DND-41 (cell line): ENCODE measurements at regions not wholly inside any gene's neighbourhood (a gene's known extent, or its start where the extent isn't known, plus 50 kb on each side); places are given as distances from the start of the nearest gene placed in this dataset.

Experiments
- ATAC-seq: fragments of 200-7000 bp; cut with Tn5 transposase; 3 replicates; pipeline ENCODE4 v1.9.1; 2021; ENCODE audit warnings: low read depth; ENCODE audit not compliant: insufficient read depth
- DNase-seq: peaks from one replicate; pipeline ENCODE4 v3.0.0-alpha.2; 2020
- H2AFZ ChIP-seq: 2 replicates; pipeline ENCODE4 v1.6.0; 2012; ENCODE audit warnings: low read depth, low read length
- H3K27ac ChIP-seq: 2 replicates; pipeline ENCODE4 v1.5.1; 2012; ENCODE audit warnings: low read length, inconsistent platforms
- H3K27me3 ChIP-seq: fragments of 200-600 bp; sonication (generic); 2 replicates; pipeline ENCODE4 v1.6.0; 2012; ENCODE audit warnings: low read length, mild to moderate bottlenecking, inconsistent platforms; ENCODE audit not compliant: insufficient read depth, poor library complexity
- H3K36me3 ChIP-seq: 2 replicates; pipeline ENCODE4 v1.5.1; 2012; ENCODE audit warnings: low read length, inconsistent platforms; ENCODE audit not compliant: insufficient read depth
- H3K4me1 ChIP-seq: 2 replicates; pipeline ENCODE4 v1.5.1; 2012; ENCODE audit warnings: mild to moderate bottlenecking, low read length; ENCODE audit not compliant: insufficient read depth
- H3K4me2 ChIP-seq: 2 replicates; pipeline ENCODE4 v1.6.0; 2012; ENCODE audit warnings: mild to moderate bottlenecking, moderate library complexity, low read length, inconsistent platforms; ENCODE audit not compliant: insufficient read depth
- H3K4me3 ChIP-seq, 2 experiments: fragments of 200-600 bp in 1 of 2; shearing (Covaris generic) in 1 of 2; 2 replicates each; pipeline ENCODE4 v1.5.1; 2012 to 2016; ENCODE audit warnings: inconsistent platforms in 2 of 2, low read length in 2 of 2, mild to moderate bottlenecking in 2 of 2, low read depth in 1 of 2, moderate library complexity in 1 of 2
- H3K79me2 ChIP-seq: 2 replicates; pipeline ENCODE4 v1.6.0; 2012; ENCODE audit warnings: low read length, inconsistent platforms; ENCODE audit not compliant: insufficient read depth
- H3K9ac ChIP-seq: 2 replicates; pipeline ENCODE4 v1.6.0; 2012; ENCODE audit warnings: low read depth, mild to moderate bottlenecking, inconsistent platforms, low read length, moderate library complexity
- H3K9me3 ChIP-seq: 2 replicates; pipeline ENCODE4 v1.5.1; 2012; ENCODE audit warnings: low read length, moderate library complexity, mild to moderate bottlenecking, inconsistent platforms; ENCODE audit not compliant: insufficient read depth, severe bottlenecking
- H4K20me1 ChIP-seq: 2 replicates; pipeline ENCODE4 v1.6.0; 2012; ENCODE audit warnings: low read length; ENCODE audit not compliant: insufficient read depth
- CTCF ChIP-seq: IDR thresholded peaks from 2 replicates; pipeline ENCODE4 v1.5.1; 2012; ENCODE audit warnings: borderline replicate concordance, low read length, moderate library complexity, mild to moderate bottlenecking; ENCODE audit not compliant: poor library complexity, severe bottlenecking; ENCODE audit errors: extremely low read depth
- EZH2 ChIP-seq: IDR thresholded peaks from 3 replicates; pipeline ENCODE4 v1.6.1; 2012; ENCODE audit warnings: borderline replicate concordance, low read depth, mild to moderate bottlenecking, moderate library complexity, low read length, inconsistent platforms; ENCODE audit not compliant: severe bottlenecking

GRCh38 chr4:15130441-15130840 lies 128.2 kb downstream of the CPEB2 start:
- Histone ChIP-seq H3K9ac (no peak overlapping the region), H3K4me3 (no peak overlapping the region), H3K9me3 (no peaks in the 10 kb centered on the region), H3K4me2 (no peak overlapping the region), H3K27me3 (peaks cover 3% of the 10 kb centered on the region), H2AFZ (no peak overlapping the region), H4K20me1 (no peaks in the 10 kb centered on the region), H3K79me2 (no peaks in the 10 kb centered on the region), H3K36me3 (no peaks in the 10 kb centered on the region), H3K27ac (no peak overlapping the region), H3K4me1 (no peaks in the 10 kb centered on the region)
- ATAC-seq (no peak), DNase-seq (no peak)
- TF ChIP-seq EZH2 (no peak), CTCF (no peak)

GRCh38 chr4:15131551-15131950 lies 129.3 kb downstream of the CPEB2 start:
- no peaks in the 10 kb centered on the region for H3K4me1 ChIP-seq
- H2AFZ ChIP-seq, result no peak overlapping the region
- H3K27me3 ChIP-seq, result no peaks in the 10 kb centered on the region
- no peaks in the 10 kb centered on the region for H3K9me3 ChIP-seq
- H3K79me2 ChIP-seq, result no peaks in the 10 kb centered on the region
- DNase-seq, result no peak
- H3K9ac ChIP-seq, result no peak overlapping the region
- no peak overlapping the region for H3K4me3 ChIP-seq
- H3K27ac ChIP-seq, result no peak overlapping the region
- no peaks in the 10 kb centered on the region for H4K20me1 ChIP-seq
- no peaks in the 10 kb centered on the region for H3K36me3 ChIP-seq
- no peak for TF ChIP-seq EZH2
- no peak for TF ChIP-seq CTCF
- no peak for ATAC-seq
- H3K4me2 ChIP-seq, result no peak overlapping the region

- H4K20me1 ChIP-seq, result no peaks in the 10 kb centered on the region
- no peak overlapping the region for H3K27ac ChIP-seq
- no peak overlapping the region for H3K4me3 ChIP-seq
- H3K9ac ChIP-seq, result no peak overlapping the region
- ATAC-seq (no peak), DNase-seq (no peak)
- H3K36me3 ChIP-seq, result no peaks in the 10 kb centered on the region
- no peak for TF ChIP-seq CTCF
- no peak for TF ChIP-seq EZH2
- H3K79me2 ChIP-seq, result no peaks in the 10 kb centered on the region
- no peaks in the 10 kb centered on the region for H3K9me3 ChIP-seq
- H3K4me1 ChIP-seq, result no peaks in the 10 kb centered on the region
- H3K27me3 ChIP-seq, result no peaks in the 10 kb centered on the region
- no peak overlapping the region for H2AFZ ChIP-seq
- no peak overlapping the region for H3K4me2 ChIP-seq
These were observed 130.5 kb downstream of the CPEB2 start for GRCh38 chr4:15132739-15133138.

- Histone ChIP-seq H3K27me3 (no peaks in the 10 kb centered on the region), H3K4me1 (no peaks in the 10 kb centered on the region), H2AFZ (no peak overlapping the region), H3K4me2 (no peak overlapping the region), H3K9ac (no peak overlapping the region), H4K20me1 (no peaks in the 10 kb centered on the region), H3K27ac (no peak overlapping the region), H3K4me3 (no peak overlapping the region), H3K79me2 (no peaks in the 10 kb centered on the region), H3K36me3 (no peaks in the 10 kb centered on the region), H3K9me3 (no peaks in the 10 kb centered on the region)
- ATAC-seq, result no peak
- no peak for DNase-seq
- TF ChIP-seq CTCF, result no peak
- no peak for TF ChIP-seq EZH2
These were observed 137.3 kb downstream of the CPEB2 start for GRCh38 chr4:15139599-15139998.
